ENCODE measurements at regions not wholly inside any gene's neighbourhood (a gene's known extent, or its start where the extent isn't known, plus 50 kb on each side); places are given as distances from the start of the nearest gene placed in this dataset.
"Not testable (repeated sequence)": the region's sequence is repeated elsewhere in the genome, so short reads cannot be mapped to it uniquely, and the experiment has no call there.

GRCh38 chr11:3297834-3298233, 65.6 kb upstream of the MRGPRE start:
- not testable (repeated sequence) for TF ChIP-seq ZNF133 (CRISPR knock-in tag; IDR thresholded peaks at IDR 0.05); TCF7L2 (IDR thresholded peaks at IDR 0.05; ENCODE audit: low read depth, low read length); MEIS2 (IDR thresholded peaks at IDR 0.05; ENCODE audit: partially characterized antibody); POLR2A (conservative IDR thresholded peaks at IDR 0.05); GTF2F1 (IDR thresholded peaks at IDR 0.05; ENCODE audit: low read depth, low read length); EP300 (IDR thresholded peaks at IDR 0.05; ENCODE audit: low read length); RNF219 (CRISPR knock-in tag; IDR thresholded peaks at IDR 0.05); ZFP1 (CRISPR knock-in tag; IDR thresholded peaks at IDR 0.05); IRF2 (CRISPR knock-in tag; IDR thresholded peaks at IDR 0.05); CBX3 (IDR thresholded peaks at IDR 0.05; ENCODE audit: borderline replicate concordance in 1 of 2, low read length in 2 of 2); MEF2D (tag; conservative IDR thresholded peaks at IDR 0.05; ENCODE audit: low read depth)
